SK-N-DZ (cell line): ENCODE measurements at regions not wholly inside any gene's neighbourhood (a gene's known extent, or its start where the extent isn't known, plus 50 kb on each side); places are given as distances from the start of the nearest gene placed in this dataset.
"Not testable (repeated sequence)": the region's sequence is repeated elsewhere in the genome, so short reads cannot be mapped to it uniquely, and the experiment has no call there.

Experiments used
- DNase-seq: peaks from one replicate; pipeline ENCODE4 v3.0.0-alpha.2; 2015; ENCODE audit warnings: low spot score

GRCh38 chr5:119694284-119694683, 64.9 kb downstream of the FAM170A start:
- DNase-seq, result no peak

- DNase-seq, result no peak
Measured at GRCh38 chr5:119706049-119706448, 76.7 kb downstream of the FAM170A start.

GRCh38 chr5:119708076-119708790, 78.9 kb downstream of the FAM170A start:
- DNase-seq, result no peak

- no peak for DNase-seq
Measured at GRCh38 chr5:119721775-119722174, 92.4 kb downstream of the FAM170A start.

GRCh38 chr5:119725291-119725690, 95.9 kb downstream of the FAM170A start:
- not testable (repeated sequence) for DNase-seq

GRCh38 chr5:119726544-119726943, 97.2 kb downstream of the FAM170A start:
- DNase-seq, result no peak

GRCh38 chr5:119740225-119740624, 110.9 kb downstream of the FAM170A start:
- no peak for DNase-seq

- DNase-seq, result no peak
Measured at GRCh38 chr5:119741691-119742090, 112.3 kb downstream of the FAM170A start.

- no peak for DNase-seq
Measured at GRCh38 chr5:119742311-119742710, 113.0 kb downstream of the FAM170A start.

- peak; percentile 49 for DNase-seq
Measured at GRCh38 chr5:119743927-119744326, 114.6 kb downstream of the FAM170A start.

GRCh38 chr5:119745976-119746375, 116.6 kb downstream of the FAM170A start:
- DNase-seq, result no peak

- no peak for DNase-seq
Measured at GRCh38 chr5:119746984-119747383, 117.6 kb downstream of the FAM170A start.

GRCh38 chr5:119750887-119751733, 121.8 kb downstream of the FAM170A start:
- no peak for DNase-seq

- DNase-seq, result no peak
Measured at GRCh38 chr5:119751734-119752094, 122.4 kb downstream of the FAM170A start.

- DNase-seq, result no peak
Measured at GRCh38 chr5:119752921-119753886, 123.8 kb downstream of the FAM170A start.

- not testable (repeated sequence) for DNase-seq
Measured at GRCh38 chr5:119754825-119755224, 125.5 kb downstream of the FAM170A start.

GRCh38 chr5:119757276-119757675, 127.9 kb downstream of the FAM170A start:
- no peak for DNase-seq

- peak; percentile 51 for DNase-seq
Measured at GRCh38 chr5:119769695-119770693, 140.6 kb downstream of the FAM170A start.

- DNase-seq, result not testable (repeated sequence)
Measured at GRCh38 chr5:119780145-119780544, 150.8 kb downstream of the FAM170A start.

- DNase-seq, result no peak
Measured at GRCh38 chr5:119785057-119785456, 155.7 kb downstream of the FAM170A start.
